Mucosa of descending colon (tissue), 3 donors: ENCODE measurements at regions not wholly inside any gene's neighbourhood (a gene's known extent, or its start where the extent isn't known, plus 50 kb on each side); places are given as distances from the start of the nearest gene placed in this dataset.
"Not testable (repeated sequence)": the region's sequence is repeated elsewhere in the genome, so short reads cannot be mapped to it uniquely, and the experiment has no call there.

Experiments used
- ATAC-seq: fragments of 200-7000 bp; cut with Tn5 transposase; one replicate; pipeline ENCODE4 v1.9.1; 2020; ENCODE audit warnings: mild to moderate bottlenecking, moderate library complexity
- DNase-seq, 3 donors: peaks; one replicate each; pipeline ENCODE4 v3.0.0-alpha.2; 2020
- H3K36me3 ChIP-seq: fragments of 200-600 bp; one replicate; pipeline ENCODE4 v1.8.0; 2021; ENCODE audit warnings: low read depth, mild to moderate bottlenecking
- H3K4me1 ChIP-seq: fragments of 200-600 bp; one replicate; pipeline ENCODE4 v1.8.0; 2021; ENCODE audit warnings: low read depth, mild to moderate bottlenecking
- H3K4me3 ChIP-seq: fragments of 200-600 bp; one replicate; pipeline ENCODE4 v1.8.0; 2021; ENCODE audit warnings: mild to moderate bottlenecking
- H3K9me3 ChIP-seq: fragments of 200-600 bp; one replicate; pipeline ENCODE4 v1.8.0; 2021; ENCODE audit warnings: mild to moderate bottlenecking
- intact Hi-C, 2 donors: fragments of 100-400 bp; cut with DNase I in 1 of 2; cut with micrococcal nuclease in 1 of 2; formaldehyde crosslinking; loops; one replicate each; pipeline versions ENCODE4 v1.11.0 to v1.11.1; 2022; cut with DNase I, micrococcal nuclease
- TF ChIP-seq, protein P1 (sequence below): fragments of 200-600 bp; IDR thresholded peaks from one replicate; pipeline ENCODE4 v1.8.0; 2022; ENCODE audit warnings: antibody characterized with exemption, mild to moderate bottlenecking
- donor health status: DM: no; HTN: no; CAD: no; lungs with moderate emphysema.
- donor health status: DM: no; HTN: no; CAD: no.
- donor health status: DM: no; HTN: yes; CAD: no.

DNA sequence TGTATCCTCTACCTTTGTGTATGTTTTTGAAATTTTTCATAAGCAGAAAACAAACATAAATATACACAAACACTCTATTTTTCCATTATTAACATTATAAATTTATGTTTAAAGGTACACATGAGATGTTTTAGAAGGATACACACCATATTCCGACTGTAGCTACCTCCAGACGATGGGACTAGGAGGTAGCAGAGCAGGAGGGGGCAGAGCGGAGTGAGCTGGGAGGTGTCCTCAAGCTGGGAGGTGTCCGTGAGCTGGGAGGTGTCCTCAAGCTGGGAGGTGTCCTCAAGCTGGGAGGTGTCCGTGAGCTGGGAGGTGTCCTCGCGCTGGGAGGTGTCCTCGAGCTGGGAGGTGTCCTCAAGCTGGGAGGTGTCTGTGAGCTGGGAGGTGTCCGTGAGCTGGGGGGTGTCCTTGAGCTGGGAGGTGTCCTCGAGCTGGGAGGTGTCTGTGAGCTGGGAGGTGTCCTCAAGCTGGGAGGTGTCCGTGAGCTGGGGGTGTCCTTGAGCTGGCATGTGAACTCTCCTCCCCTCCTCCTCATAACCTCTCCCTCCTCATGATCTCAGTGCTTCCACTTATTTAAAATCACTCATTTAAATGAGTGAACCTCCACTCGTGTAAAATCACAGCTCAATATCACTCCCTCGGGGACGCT, 346.9 kb upstream of the SFSWAP start:
- Histone ChIP-seq H3K4me1 (no peaks in the 10 kb centered on the region), H3K36me3 (no peaks in the 10 kb centered on the region), H3K4me3 (no peak overlapping the region), H3K9me3 (no peaks in the 10 kb centered on the region)
- intact Hi-C loops, result no loop called here
- TF ChIP-seq, protein P1, sequence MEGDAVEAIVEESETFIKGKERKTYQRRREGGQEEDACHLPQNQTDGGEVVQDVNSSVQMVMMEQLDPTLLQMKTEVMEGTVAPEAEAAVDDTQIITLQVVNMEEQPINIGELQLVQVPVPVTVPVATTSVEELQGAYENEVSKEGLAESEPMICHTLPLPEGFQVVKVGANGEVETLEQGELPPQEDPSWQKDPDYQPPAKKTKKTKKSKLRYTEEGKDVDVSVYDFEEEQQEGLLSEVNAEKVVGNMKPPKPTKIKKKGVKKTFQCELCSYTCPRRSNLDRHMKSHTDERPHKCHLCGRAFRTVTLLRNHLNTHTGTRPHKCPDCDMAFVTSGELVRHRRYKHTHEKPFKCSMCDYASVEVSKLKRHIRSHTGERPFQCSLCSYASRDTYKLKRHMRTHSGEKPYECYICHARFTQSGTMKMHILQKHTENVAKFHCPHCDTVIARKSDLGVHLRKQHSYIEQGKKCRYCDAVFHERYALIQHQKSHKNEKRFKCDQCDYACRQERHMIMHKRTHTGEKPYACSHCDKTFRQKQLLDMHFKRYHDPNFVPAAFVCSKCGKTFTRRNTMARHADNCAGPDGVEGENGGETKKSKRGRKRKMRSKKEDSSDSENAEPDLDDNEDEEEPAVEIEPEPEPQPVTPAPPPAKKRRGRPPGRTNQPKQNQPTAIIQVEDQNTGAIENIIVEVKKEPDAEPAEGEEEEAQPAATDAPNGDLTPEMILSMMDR, result no peak
- ATAC-seq, result no peak
- DNase-seq, result no peak

DNA sequence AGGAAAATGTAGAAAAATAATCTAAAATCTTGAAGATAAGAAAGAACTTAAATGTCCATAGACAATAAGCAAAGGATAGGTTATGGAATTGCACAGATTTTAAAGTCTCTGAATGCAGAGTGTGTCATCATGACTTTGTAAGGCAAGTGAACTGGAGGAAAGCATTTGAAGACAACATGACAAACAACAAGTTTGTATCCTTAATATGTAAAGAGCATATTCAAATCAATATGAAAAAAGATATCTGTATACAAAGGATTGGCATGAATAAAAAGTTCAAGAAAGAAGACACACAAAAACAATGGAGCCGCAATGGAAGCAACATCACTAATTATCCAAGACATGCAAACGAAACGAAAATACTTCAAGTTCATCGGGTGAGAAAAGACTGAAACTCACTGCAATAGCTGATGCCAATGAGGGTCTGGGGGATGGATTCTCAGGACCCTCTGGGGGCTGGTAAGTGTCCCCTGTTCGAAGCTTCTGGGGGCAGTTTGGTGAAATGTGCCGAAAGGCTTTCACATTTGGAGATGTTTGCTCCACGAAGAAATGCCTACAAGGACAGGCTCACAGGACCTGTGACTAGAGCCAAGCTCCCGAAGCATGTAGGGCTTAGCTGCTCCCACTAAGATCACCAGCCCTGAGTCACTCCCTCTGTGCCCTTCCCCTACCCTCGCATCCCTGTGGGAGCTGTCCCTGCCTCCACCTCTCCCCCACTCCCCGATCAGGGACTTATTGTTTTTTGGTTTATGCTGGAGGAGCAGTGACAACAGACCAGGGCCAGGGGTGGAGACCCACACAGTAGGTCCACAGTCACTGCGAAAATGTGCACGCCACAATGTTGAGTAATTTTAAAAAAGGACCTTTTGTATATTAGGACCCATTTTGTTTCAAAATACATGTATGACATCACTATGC, 345.7 kb upstream of the SFSWAP start:
- TF ChIP-seq, protein P1, result no peak
- Histone ChIP-seq H3K4me3 (no peak overlapping the region), H3K36me3 (no peaks in the 10 kb centered on the region), H3K4me1 (no peaks in the 10 kb centered on the region), H3K9me3 (no peaks in the 10 kb centered on the region)
- intact Hi-C loops, result no loop called here
- ATAC-seq (no peak), DNase-seq (no peak)

DNA sequence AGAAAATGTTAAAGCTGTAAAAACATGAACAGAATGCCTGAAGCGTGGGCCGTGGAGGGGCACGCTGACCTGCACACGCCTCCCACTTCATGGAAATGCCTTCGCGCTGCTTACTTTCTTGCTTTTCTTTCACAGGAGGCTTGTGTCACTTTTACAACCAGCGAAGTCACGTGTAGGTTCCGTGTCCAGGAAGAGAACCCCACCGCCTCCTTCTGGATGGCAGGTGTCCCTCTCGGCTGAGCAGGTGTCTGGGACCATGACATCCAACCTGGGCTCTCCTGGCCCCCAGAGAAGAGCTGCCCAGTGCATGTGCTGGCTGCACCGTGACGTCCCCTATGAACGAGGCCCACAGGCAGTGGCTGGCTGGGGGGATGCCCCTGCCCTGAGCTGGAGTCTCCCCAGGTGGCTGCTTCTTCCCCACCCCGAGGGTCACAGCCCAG, 345.0 kb upstream of the SFSWAP start:
- intact Hi-C loops, result no loop called here
- Histone ChIP-seq H3K4me3 (no peak overlapping the region), H3K36me3 (no peaks in the 10 kb centered on the region), H3K4me1 (no peaks in the 10 kb centered on the region), H3K9me3 (no peaks in the 10 kb centered on the region)
- ATAC-seq (no peak), DNase-seq (peak in 1 of 3 donors; percentile 36)
- TF ChIP-seq, protein P1, result no peak

DNA sequence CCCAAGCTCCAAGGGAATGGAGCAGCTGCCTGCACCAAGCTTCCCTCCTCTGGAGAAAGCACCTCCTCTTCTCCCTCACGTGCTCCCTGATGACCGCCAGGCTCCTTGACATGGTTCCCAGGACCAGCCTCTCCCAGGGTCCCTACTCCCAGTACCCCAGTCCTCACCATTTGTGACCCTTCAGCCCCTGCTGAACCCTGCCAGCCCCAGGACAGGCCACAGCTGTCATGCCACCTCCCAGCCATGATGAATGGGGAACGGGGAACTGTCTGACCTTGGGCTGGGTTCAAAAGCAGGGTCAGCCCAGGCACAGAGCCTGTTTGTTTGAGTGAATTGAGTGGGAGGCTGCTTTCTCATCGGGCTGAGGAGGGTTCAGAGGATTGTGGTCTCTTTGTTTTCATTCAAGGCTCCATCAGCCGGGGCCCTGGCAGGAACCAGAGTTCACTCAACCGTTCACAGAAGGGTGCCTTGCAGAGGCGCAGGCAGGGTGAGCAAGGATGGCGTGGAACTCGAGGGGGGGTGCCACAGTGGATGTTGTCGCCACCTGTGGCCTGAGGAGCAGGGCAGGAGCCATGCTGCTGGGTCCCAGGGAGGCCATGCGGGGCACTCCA, 344.5 kb upstream of the SFSWAP start:
- intact Hi-C loops, result no loop called here
- no peaks in the 10 kb centered on the region for H3K4me1 ChIP-seq
- no peak for ATAC-seq

DNA sequence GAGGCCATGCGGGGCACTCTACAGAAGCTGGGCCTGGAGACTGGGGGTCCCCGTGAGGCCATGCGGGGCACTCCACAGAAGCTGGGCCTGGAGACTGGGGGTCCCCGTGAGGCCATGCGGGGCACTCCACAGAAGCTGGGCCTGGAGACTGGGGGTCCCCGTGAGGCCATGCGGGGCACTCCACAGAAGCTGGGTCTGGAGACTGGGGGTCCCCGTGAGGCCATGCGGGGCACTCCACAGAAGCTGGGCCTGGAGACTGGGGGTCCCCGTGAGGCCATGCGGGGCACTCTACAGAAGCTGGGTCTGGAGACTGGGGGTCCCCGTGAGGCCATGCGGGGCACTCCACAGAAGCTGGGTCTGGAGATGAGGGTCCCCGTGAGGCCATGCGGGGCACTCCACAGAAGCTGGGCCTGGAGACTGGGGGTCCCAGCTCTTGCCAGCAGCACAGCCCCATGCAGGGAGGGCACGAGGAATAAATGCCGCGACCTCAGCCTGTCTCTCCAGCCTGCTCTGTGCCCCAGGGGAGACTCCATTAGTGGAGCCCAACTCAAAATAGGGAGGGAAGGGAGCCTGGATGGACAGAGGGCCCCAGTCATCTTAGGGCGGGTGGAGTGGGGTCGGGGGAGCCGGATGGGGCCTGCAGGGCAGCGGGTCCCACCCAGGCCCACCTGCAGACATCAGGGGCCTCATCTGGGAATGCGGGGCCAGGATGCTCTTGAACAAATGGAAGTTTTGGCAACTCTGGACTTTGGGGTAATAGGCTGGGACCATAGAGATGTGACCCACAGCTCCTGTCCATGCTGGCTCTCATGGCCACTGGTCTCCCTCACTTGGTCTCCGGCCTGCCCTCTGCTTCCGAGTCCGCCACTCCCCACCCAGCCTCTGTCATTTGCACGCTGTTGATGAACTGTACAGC, 343.6 kb upstream of the SFSWAP start:
- ATAC-seq, intact Hi-C loops: not testable (repeated sequence)
- DNase-seq, result peak in 1 of 3 donors; percentile 35

More for the DNA sequence above, 344.5 kb upstream of the SFSWAP start:
- peak in 1 of 3 donors; percentile 28 for DNase-seq
- Histone ChIP-seq H3K4me3 (no peak overlapping the region), H3K9me3 (no peaks in the 10 kb centered on the region), H3K36me3 (no peaks in the 10 kb centered on the region)
- TF ChIP-seq, protein P1, result no peak

More for the DNA sequence above, 343.6 kb upstream of the SFSWAP start:
- not testable (repeated sequence) for H3K4me3 ChIP-seq, H3K9me3 ChIP-seq, H3K36me3 ChIP-seq, H3K4me1 ChIP-seq
